A673 (cell line): ENCODE measurements at regions not wholly inside any gene's neighbourhood (a gene's known extent, or its start where the extent isn't known, plus 50 kb on each side); places are given as distances from the start of the nearest gene placed in this dataset.

Experiments
- BruUV-seq: library from RNA; stranded (reverse); fragments of 400-500 nt; replicated peaks from 2 replicates; lab custom pipeline; 2021; lab: Mats Ljungman, UMichigan
- CTCF ChIA-PET: fragments of 300-600 bp; sonication (Branson Sonifier 250); formaldehyde crosslinking; loops from one replicate; lab custom pipeline; 2022; ENCODE audit warnings: antibody characterized with exemption; lab: Charles Lee
- POLR2A ChIA-PET: fragments of 300-600 bp; sonication (Branson Sonifier 250); formaldehyde crosslinking; loops from one replicate; lab custom pipeline; 2022; ENCODE audit warnings: antibody characterized with exemption; ENCODE audit not compliant: low non-redundant PET; lab: Charles Lee
- DNase-seq: peaks from one replicate; pipeline ENCODE4 v3.0.0-alpha.2; 2015; ENCODE audit warnings: low spot score
- H3K27ac ChIP-seq: fragments of 200-600 bp; sonication (generic); 2 replicates; pipeline ENCODE4 v1.5.1; 2016; ENCODE audit warnings: mixed run types, low read depth, mild to moderate bottlenecking, mixed read lengths, antibody characterized with exemption, low read length; ENCODE audit not compliant: poor library complexity, severe bottlenecking
- H3K27me3 ChIP-seq: fragments of 200-600 bp; sonication (generic); replicated peaks from 2 replicates; pipeline ENCODE4 v1.6.1; 2017; ENCODE audit warnings: mixed run types, low read depth, mild to moderate bottlenecking, mixed read lengths, antibody characterized with exemption, low read length; ENCODE audit not compliant: insufficient read depth, poor library complexity
- H3K36me3 ChIP-seq: fragments of 200-600 bp; sonication (generic); 2 replicates; pipeline ENCODE4 v1.6.1; 2016; ENCODE audit warnings: mixed run types, mild to moderate bottlenecking, mixed read lengths, antibody characterized with exemption, low read length; ENCODE audit not compliant: insufficient read depth, poor library complexity, severe bottlenecking
- H3K4me1 ChIP-seq: fragments of 200-600 bp; sonication (generic); 2 replicates; pipeline ENCODE4 v1.6.1; 2017; ENCODE audit warnings: mixed run types, mild to moderate bottlenecking, mixed read lengths, antibody characterized with exemption, low read length; ENCODE audit not compliant: insufficient read depth, poor library complexity, severe bottlenecking
- H3K4me3 ChIP-seq: fragments of 200-600 bp; sonication (generic); 2 replicates; pipeline ENCODE4 v1.5.1; 2016; ENCODE audit warnings: low read depth, mixed run types, mild to moderate bottlenecking, mixed read lengths, low read length; ENCODE audit not compliant: poor library complexity, severe bottlenecking
- H3K9me3 ChIP-seq: fragments of 200-600 bp; sonication (generic); 2 replicates; pipeline ENCODE4 v1.6.1; 2016; ENCODE audit warnings: mixed run types, low read depth, mild to moderate bottlenecking, mixed read lengths, antibody characterized with exemption, low read length; ENCODE audit not compliant: poor library complexity, severe bottlenecking
- CTCF ChIP-seq: fragments of 300-800, 200-600 bp; sonication (generic); conservative IDR thresholded peaks from 2 replicates; pipeline ENCODE4 v1.5.1; 2017; ENCODE audit warnings: low read depth, mild to moderate bottlenecking, antibody characterized with exemption, low read length, moderate library complexity, mixed read lengths
- EZH2 ChIP-seq: fragments of 200-600 bp; sonication (generic); IDR thresholded peaks from 2 replicates; pipeline ENCODE4 v1.6.1; 2017; ENCODE audit warnings: borderline replicate concordance, low read depth, mild to moderate bottlenecking, mixed read lengths, antibody characterized with exemption, low read length; ENCODE audit not compliant: poor library complexity, severe bottlenecking
- intact Hi-C: fragments of 100-400 bp; cut with micrococcal nuclease; formaldehyde crosslinking; loops from one replicate; pipeline ENCODE4 v1.10.0; 2022; ENCODE audit not compliant: unreplicated experiment

DNA sequence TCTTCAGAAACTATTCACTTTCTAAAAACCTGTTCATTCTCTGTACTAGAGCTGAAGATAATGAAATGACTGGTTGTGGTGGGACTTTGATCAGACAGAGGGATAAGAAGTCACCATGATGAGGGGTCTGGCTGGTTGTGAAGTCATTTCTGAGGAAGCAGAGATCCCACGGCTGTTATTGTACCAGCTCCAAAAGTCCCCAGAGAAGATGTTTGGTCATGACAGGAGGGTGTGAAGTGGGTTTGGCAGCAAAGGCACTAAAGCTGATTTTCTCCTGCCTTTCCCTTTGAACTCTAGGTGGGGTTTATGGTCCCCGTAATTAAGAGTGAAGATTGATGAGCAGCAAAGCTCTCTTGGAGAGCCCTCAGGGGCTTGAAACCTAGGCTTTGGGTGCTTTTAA lies 103.1 kb upstream of the CACHD1 start:
- Histone ChIP-seq H3K4me3 (no peak overlapping the region), H3K9me3 (no peaks in the 10 kb centered on the region), H3K27ac (peak overlapping the region; percentile 24), H3K4me1 (peaks cover 37% of the 10 kb centered on the region), H3K36me3 (no peaks in the 10 kb centered on the region), H3K27me3 (no peaks in the 10 kb centered on the region)
- BruUV-seq: no TSS peak
- ChIA-PET CTCF (no interaction called here), POLR2A (interaction anchor here (0.6 kb wide), 1 partner anchor 232 kb away, joined by 3 read pairs; no protein-coding TSS in a partner anchor)
- DNase-seq: no peak
- intact Hi-C loops: loop anchor here (10.0 kb wide), 1 partner anchor 288 kb away; no protein-coding TSS in a partner anchor
- no peak for TF ChIP-seq EZH2
- TF ChIP-seq CTCF: no peak

DNA sequence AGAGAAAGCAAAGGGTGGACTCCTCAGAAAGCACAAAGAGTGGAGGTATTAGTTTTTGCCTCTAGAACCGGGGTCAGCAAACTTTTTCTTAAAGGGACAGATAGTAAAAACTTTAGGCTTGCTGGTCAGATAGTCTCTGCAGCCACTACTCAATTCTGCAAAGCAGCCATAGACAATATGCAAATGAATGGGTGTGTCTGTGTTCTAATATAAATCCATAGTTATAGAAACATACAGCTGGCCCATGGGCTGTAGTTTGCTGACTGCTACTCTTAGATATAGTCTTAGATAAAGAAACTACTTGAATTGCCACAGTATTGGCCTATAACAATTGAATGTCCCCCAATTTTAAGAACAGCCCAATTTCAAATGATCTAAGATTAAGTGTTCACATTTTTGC lies 101.6 kb upstream of the CACHD1 start:
- H3K9me3 ChIP-seq: no peaks in the 10 kb centered on the region
- no peak overlapping the region for H3K27ac ChIP-seq
- H3K36me3 ChIP-seq: no peaks in the 10 kb centered on the region
- BruUV-seq: no TSS peak
- H3K4me3 ChIP-seq: no peak overlapping the region
- intact Hi-C loops: loop anchor here (10.0 kb wide), 1 partner anchor 286 kb away; no protein-coding TSS in a partner anchor
- TF ChIP-seq EZH2: no peak
- no peak for TF ChIP-seq CTCF
- ChIA-PET CTCF (no interaction called here), POLR2A (no interaction called here)
- H3K4me1 ChIP-seq: peaks cover 25% of the 10 kb centered on the region
- no peak for DNase-seq
- no peaks in the 10 kb centered on the region for H3K27me3 ChIP-seq

- no peak overlapping the region for H3K27ac ChIP-seq
- H3K36me3 ChIP-seq: no peaks in the 10 kb centered on the region
- no peak for DNase-seq
- ChIA-PET POLR2A (no interaction called here), CTCF (no interaction called here)
- H3K27me3 ChIP-seq: no peaks in the 10 kb centered on the region
- intact Hi-C loops: no loop called here
- H3K9me3 ChIP-seq: peaks cover 10% of the 10 kb centered on the region
- no peaks in the 10 kb centered on the region for H3K4me1 ChIP-seq
- TF ChIP-seq EZH2 (no peak), CTCF (peak; percentile 26)
- H3K4me3 ChIP-seq: no peak overlapping the region
- BruUV-seq: no TSS peak
Measured at GRCh38 chr1:64378826-64379225, 91.1 kb upstream of the CACHD1 start.
